PC-9 (cell line): ENCODE measurements at regions not wholly inside any gene's neighbourhood (a gene's known extent, or its start where the extent isn't known, plus 50 kb on each side); places are given as distances from the start of the nearest gene placed in this dataset.
"Not testable (repeated sequence)": the region's sequence is repeated elsewhere in the genome, so short reads cannot be mapped to it uniquely, and the experiment has no call there.

Experiments
- BruUV-seq: library from RNA; stranded (reverse); fragments of 400-500 nt; replicated peaks from 2 replicates; lab custom pipeline; 2021; lab: Mats Ljungman, UMichigan
- CTCF ChIA-PET: fragments of 300-600 bp; sonication (Branson Sonifier 250); formaldehyde crosslinking; loops from one replicate; lab custom pipeline; 2022; ENCODE audit warnings: antibody characterized with exemption; lab: Charles Lee
- POLR2A ChIA-PET: fragments of 300-600 bp; sonication (Branson Sonifier 250); formaldehyde crosslinking; loops from one replicate; lab custom pipeline; 2022; ENCODE audit warnings: antibody characterized with exemption; ENCODE audit not compliant: unreplicated experiment; lab: Charles Lee
- DNase-seq, 2 experiments: peaks; one replicate each; pipeline versions ENCODE4 v3.0.0 to v3.0.0-alpha.2; 2015 to 2022; ENCODE audit warnings: mixed read lengths in 1 of 2
- H2AFZ ChIP-seq: fragments of 200-600 bp; sonication (generic); 2 replicates; pipeline ENCODE4 v1.8.1; 2017; ENCODE audit warnings: antibody characterized with exemption
- H3F3A ChIP-seq: fragments of 200-600 bp; sonication (generic); 2 replicates; pipeline ENCODE4 v1.8.1; 2017; ENCODE audit warnings: antibody characterized with exemption, mild to moderate bottlenecking, low read depth; ENCODE audit not compliant: insufficient read depth
- H3K27ac ChIP-seq: fragments of 200-600 bp; sonication (generic); 2 replicates; pipeline ENCODE4 v1.6.1; 2016; ENCODE audit warnings: mixed run types
- H3K27me3 ChIP-seq: fragments of 200-600 bp; sonication (generic); 2 replicates; pipeline ENCODE4 v1.6.1; 2016; ENCODE audit warnings: low read depth, mixed run types; ENCODE audit not compliant: insufficient read depth
- H3K36me3 ChIP-seq: fragments of 200-600 bp; sonication (generic); 2 replicates; pipeline ENCODE4 v1.6.1; 2016; ENCODE audit warnings: low read depth, mixed run types
- H3K4me1 ChIP-seq: fragments of 200-600 bp; sonication (generic); replicated peaks from 2 replicates; pipeline ENCODE4 v1.6.1; 2016; ENCODE audit warnings: mixed run types; ENCODE audit not compliant: insufficient read depth
- H3K4me2 ChIP-seq: fragments of 200-600 bp; sonication (generic); 2 replicates; pipeline ENCODE4 v1.6.1; 2017; ENCODE audit warnings: mixed run types
- H3K4me3 ChIP-seq: fragments of 200-600 bp; sonication (generic); 2 replicates; pipeline ENCODE4 v1.6.1; 2016; ENCODE audit warnings: mixed run types
- H3K79me2 ChIP-seq: fragments of 200-600 bp; sonication (generic); 2 replicates; pipeline ENCODE4 v1.6.1; 2017; ENCODE audit warnings: low read depth, mixed run types
- H3K9me2 ChIP-seq: fragments of 200-600 bp; sonication (generic); 2 replicates; pipeline ENCODE4 v1.8.1; 2017; ENCODE audit warnings: mild to moderate bottlenecking; ENCODE audit not compliant: insufficient read depth
- H3K9me3 ChIP-seq: fragments of 200-600 bp; sonication (generic); 2 replicates; pipeline ENCODE4 v1.8.1; 2016; ENCODE audit warnings: low read depth; ENCODE audit not compliant: insufficient read depth
- H4K20me1 ChIP-seq: fragments of 200-600 bp; sonication (generic); 2 replicates; pipeline ENCODE4 v1.8.1; 2017; ENCODE audit not compliant: insufficient read depth
- EZH2 ChIP-seq: fragments of 200-600 bp; sonication (generic); IDR thresholded peaks from 2 replicates; pipeline ENCODE4 v1.8.0; 2017; ENCODE audit warnings: antibody characterized with exemption, low read depth
- intact Hi-C: fragments of 100-400 bp; cut with micrococcal nuclease; formaldehyde crosslinking; loops from one replicate; pipeline ENCODE4 v1.10.0; 2022; ENCODE audit not compliant: unreplicated experiment
- TF ChIP-seq, protein P1 (sequence below): fragments of 200-600 bp; sonication (generic); conservative IDR thresholded peaks from 2 replicates; pipeline ENCODE4 v1.6.1; 2017; ENCODE audit warnings: mixed run types, antibody characterized with exemption, mild to moderate bottlenecking, moderate library complexity

DNA sequence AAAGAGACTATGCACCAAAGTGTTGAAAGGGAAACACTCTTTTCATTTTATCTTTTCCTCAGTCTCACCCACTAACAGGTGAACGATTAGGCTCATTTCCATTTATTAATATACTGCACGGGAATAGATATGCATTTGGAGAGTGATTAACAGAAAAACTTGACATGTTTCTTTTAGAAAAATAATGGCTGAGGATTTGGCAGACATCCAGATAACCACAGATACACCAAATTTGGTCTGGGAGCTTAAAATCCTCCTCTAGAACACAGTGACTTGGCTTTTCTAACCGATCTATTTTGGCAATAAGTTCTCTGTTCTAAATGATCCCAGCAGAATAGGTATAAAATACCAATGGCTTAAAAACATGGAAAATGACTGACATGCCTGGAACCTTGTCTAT, 459.3 kb upstream of the SGO1 start:
- ChIA-PET CTCF (no interaction called here), POLR2A (no interaction called here)
- no peak for DNase-seq
- no peaks in the 10 kb centered on the region for H3K4me1 ChIP-seq
- H2AFZ ChIP-seq = no peak overlapping the region
- H3K4me3 ChIP-seq = no peak overlapping the region
- no peaks in the 10 kb centered on the region for H3K27me3 ChIP-seq
- H3K4me2 ChIP-seq = no peak overlapping the region
- H3K79me2 ChIP-seq = no peaks in the 10 kb centered on the region
- no TSS peak for BruUV-seq
- H3K9me3 ChIP-seq = no peaks in the 10 kb centered on the region
- H3F3A ChIP-seq = no peaks in the 10 kb centered on the region
- no peak overlapping the region for H3K27ac ChIP-seq
- H3K36me3 ChIP-seq = no peaks in the 10 kb centered on the region
- intact Hi-C loops = no loop called here
- H4K20me1 ChIP-seq = no peaks in the 10 kb centered on the region
- no peaks in the 10 kb centered on the region; the same call in 1 of the 2 replicates for H3K9me2 ChIP-seq
- no peak for TF ChIP-seq EZH2
- TF ChIP-seq, protein P1, sequence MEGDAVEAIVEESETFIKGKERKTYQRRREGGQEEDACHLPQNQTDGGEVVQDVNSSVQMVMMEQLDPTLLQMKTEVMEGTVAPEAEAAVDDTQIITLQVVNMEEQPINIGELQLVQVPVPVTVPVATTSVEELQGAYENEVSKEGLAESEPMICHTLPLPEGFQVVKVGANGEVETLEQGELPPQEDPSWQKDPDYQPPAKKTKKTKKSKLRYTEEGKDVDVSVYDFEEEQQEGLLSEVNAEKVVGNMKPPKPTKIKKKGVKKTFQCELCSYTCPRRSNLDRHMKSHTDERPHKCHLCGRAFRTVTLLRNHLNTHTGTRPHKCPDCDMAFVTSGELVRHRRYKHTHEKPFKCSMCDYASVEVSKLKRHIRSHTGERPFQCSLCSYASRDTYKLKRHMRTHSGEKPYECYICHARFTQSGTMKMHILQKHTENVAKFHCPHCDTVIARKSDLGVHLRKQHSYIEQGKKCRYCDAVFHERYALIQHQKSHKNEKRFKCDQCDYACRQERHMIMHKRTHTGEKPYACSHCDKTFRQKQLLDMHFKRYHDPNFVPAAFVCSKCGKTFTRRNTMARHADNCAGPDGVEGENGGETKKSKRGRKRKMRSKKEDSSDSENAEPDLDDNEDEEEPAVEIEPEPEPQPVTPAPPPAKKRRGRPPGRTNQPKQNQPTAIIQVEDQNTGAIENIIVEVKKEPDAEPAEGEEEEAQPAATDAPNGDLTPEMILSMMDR = no peak

DNA sequence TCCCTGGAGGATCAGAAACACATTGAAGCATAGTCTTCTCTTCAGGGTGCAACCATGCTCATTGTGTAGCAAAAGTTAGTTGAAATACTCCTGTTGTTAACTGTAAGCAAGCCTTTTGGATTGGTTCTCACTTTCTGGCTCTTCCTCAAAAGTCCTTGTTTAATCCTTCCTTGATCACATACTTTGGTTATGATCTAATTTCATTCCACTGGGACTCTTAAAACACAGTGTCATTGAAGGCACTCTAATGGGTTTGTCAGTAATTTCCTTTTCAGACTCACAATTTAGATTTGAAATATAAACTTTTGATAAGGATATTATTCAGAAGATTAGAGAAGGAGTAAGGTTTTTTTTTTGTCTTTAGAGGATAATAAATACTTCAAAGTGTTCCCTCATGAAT, 451.7 kb upstream of the SGO1 start:
- Histone ChIP-seq H3K4me1 (no peaks in the 10 kb centered on the region), H3K27ac (no peak overlapping the region), H3F3A (no peaks in the 10 kb centered on the region), H3K4me3 (no peak overlapping the region), H3K36me3 (no peaks in the 10 kb centered on the region), H3K9me3 (no peaks in the 10 kb centered on the region), H4K20me1 (no peaks in the 10 kb centered on the region), H3K9me2 (no peaks in the 10 kb centered on the region), H2AFZ (no peak overlapping the region), H3K4me2 (no peak overlapping the region), H3K79me2 (no peaks in the 10 kb centered on the region), H3K27me3 (no peaks in the 10 kb centered on the region)
- ChIA-PET POLR2A (no interaction called here), CTCF (no interaction called here)
- no TSS peak for BruUV-seq
- TF ChIP-seq, protein P1 = no peak
- TF ChIP-seq EZH2 = no peak
- no peak for DNase-seq
- intact Hi-C loops = no loop called here

DNA sequence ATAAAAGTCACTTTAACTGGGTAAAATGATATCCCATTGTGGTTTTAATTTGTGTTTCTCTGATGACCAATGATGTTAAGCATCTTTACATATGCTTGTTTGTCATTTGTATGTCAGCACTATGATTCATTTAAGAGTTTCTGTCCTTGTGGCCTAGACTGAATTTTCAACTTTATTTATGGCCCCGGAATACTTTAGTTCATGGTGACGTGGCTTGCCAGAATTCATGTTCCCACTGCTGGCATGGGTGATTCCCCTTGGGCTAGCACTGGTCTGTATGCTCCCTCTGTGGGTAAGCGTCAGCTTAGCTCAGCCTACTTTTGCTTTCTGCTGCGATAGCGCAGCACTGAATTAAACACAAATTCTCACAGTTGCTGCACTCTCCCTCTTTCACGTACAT, 436.3 kb upstream of the SGO1 start:
- CTCF ChIA-PET = no interaction called here
- no peaks in the 10 kb centered on the region for H3K36me3 ChIP-seq
- intact Hi-C loops = no loop called here
- H3K4me2 ChIP-seq = no peak overlapping the region
- no peaks in the 10 kb centered on the region for H3K9me2 ChIP-seq
- H3K4me1 ChIP-seq = no peaks in the 10 kb centered on the region
- no peaks in the 10 kb centered on the region for H3K79me2 ChIP-seq
- H3K9me3 ChIP-seq = no peaks in the 10 kb centered on the region
- POLR2A ChIA-PET = no interaction called here
- BruUV-seq = no TSS peak
- TF ChIP-seq, protein P1 = no peak
- no peak for TF ChIP-seq EZH2
- H3K27me3 ChIP-seq = no peaks in the 10 kb centered on the region
- no peak for DNase-seq
- H4K20me1 ChIP-seq = no peaks in the 10 kb centered on the region
- H3K4me3 ChIP-seq = no peak overlapping the region
- no peak overlapping the region for H3K27ac ChIP-seq
- no peaks in the 10 kb centered on the region for H3F3A ChIP-seq
- H2AFZ ChIP-seq = no peak overlapping the region

DNA sequence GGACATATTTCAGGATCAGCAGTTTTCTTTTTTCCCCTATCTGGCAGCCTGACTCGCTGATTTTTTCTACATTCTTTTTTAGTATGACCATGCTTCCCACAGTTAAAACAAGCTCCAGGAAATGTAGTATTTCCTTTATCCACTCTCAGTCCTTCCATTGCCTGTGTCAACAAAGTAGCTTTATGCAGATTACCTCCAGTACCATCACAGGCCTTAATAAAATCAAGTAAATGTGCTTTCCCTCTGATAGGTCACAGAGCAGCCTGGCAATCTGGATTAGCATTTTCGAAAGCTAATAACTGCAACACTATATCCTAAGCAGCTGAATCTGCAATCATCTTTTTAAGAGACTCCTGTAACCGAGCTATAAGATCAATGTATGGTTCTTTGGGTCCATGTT, 432.6 kb upstream of the SGO1 start:
- H3K9me2 ChIP-seq, H3K4me3 ChIP-seq, H3K27me3 ChIP-seq, H3K27ac ChIP-seq, H3K4me1 ChIP-seq, H3K79me2 ChIP-seq, H3K4me2 ChIP-seq, intact Hi-C loops, H3K36me3 ChIP-seq, CTCF ChIA-PET, BruUV-seq, H4K20me1 ChIP-seq, H3K9me3 ChIP-seq, H2AFZ ChIP-seq, DNase-seq, H3F3A ChIP-seq: not testable (repeated sequence)
- POLR2A ChIA-PET = interaction anchor here (0.7 kb wide), 1 partner anchor 229 kb away, joined by 3 read pairs; no protein-coding TSS in a partner anchor

DNA sequence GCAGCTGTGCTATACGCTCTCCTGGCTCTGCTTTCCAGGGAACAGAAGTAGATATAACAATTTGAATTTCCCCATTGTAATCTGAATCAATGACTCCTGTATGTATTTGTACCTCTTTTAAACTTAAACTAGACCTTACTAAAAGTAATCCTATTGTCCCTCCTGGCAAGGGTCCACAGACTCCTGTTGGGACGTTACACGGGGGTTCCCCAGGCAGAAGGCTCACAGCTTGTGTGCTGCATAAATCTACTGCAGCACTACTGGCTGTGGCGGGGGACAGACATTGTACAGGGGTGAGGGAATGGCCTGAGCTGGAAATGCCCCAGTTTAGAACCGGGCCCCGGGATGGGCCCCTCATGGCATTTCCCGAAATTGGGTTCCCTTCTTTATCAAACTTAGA, 432.2 kb upstream of the SGO1 start:
- H3K4me1 ChIP-seq, CTCF ChIA-PET, H3K4me3 ChIP-seq, H2AFZ ChIP-seq, DNase-seq, H3K27ac ChIP-seq, H3K4me2 ChIP-seq, H3K36me3 ChIP-seq, H3F3A ChIP-seq, H3K9me3 ChIP-seq, H3K79me2 ChIP-seq, intact Hi-C loops, H3K9me2 ChIP-seq, H3K27me3 ChIP-seq, H4K20me1 ChIP-seq, BruUV-seq: not testable (repeated sequence)
- POLR2A ChIA-PET = interaction anchor here (0.7 kb wide), 1 partner anchor 229 kb away, joined by 3 read pairs; no protein-coding TSS in a partner anchor
